Coronary artery (tissue), 2 donors: ENCODE measurements at regions not wholly inside any gene's neighbourhood (a gene's known extent, or its start where the extent isn't known, plus 50 kb on each side); places are given as distances from the start of the nearest gene placed in this dataset.

ENCODE experiments used
- DNase-seq: peaks from one replicate; pipeline ENCODE4 v3.0.0-alpha.2; 2017; ENCODE audit warnings: low spot score
- H3K27ac ChIP-seq, 2 donors: fragments of 200-600 bp; sonication (generic); one replicate each; pipeline ENCODE4 v1.5.1; 2016 to 2019
- H3K4me3 ChIP-seq: fragments of 200-600 bp; sonication (generic); 2 replicates; pipeline ENCODE4 v1.5.1; 2016; ENCODE audit warnings: mild to moderate bottlenecking, moderate library complexity
- CTCF ChIP-seq: fragments of 200-600 bp; sonication (generic); IDR thresholded peaks from one replicate; pipeline ENCODE4 v1.5.1; 2019; ENCODE audit warnings: antibody characterized with exemption

- no peak for TF ChIP-seq CTCF
- no peak for DNase-seq
- no peak overlapping the region for H3K27ac ChIP-seq
- H3K4me3 ChIP-seq, result no peak overlapping the region
Observed at GRCh38 chr9:80632041-80632440, 1057.3 kb downstream of the TLE1 start.

- DNase-seq, result no peak
- no peak overlapping the region for H3K27ac ChIP-seq
- no peak for TF ChIP-seq CTCF
- H3K4me3 ChIP-seq, result no peak overlapping the region
Observed at GRCh38 chr9:80622508-80622907, 1050.7 kb downstream of the TLE4 start.

- no peak for DNase-seq
- no peak for TF ChIP-seq CTCF
- H3K4me3 ChIP-seq, result no peak overlapping the region
- no peak overlapping the region for H3K27ac ChIP-seq
Observed at GRCh38 chr9:80619356-80619755, 1047.6 kb downstream of the TLE4 start.

GRCh38 chr9:80615964-80616363 lies 1044.2 kb downstream of the TLE4 start:
- Histone ChIP-seq H3K27ac (no peak overlapping the region), H3K4me3 (no peak overlapping the region)
- DNase-seq, result no peak
- no peak for TF ChIP-seq CTCF

- Histone ChIP-seq H3K4me3 (no peak overlapping the region), H3K27ac (no peak overlapping the region)
- no peak for DNase-seq
- no peak for TF ChIP-seq CTCF
Observed at GRCh38 chr9:80605793-80606192, 1034.0 kb downstream of the TLE4 start.

GRCh38 chr9:80605129-80605528 lies 1033.4 kb downstream of the TLE4 start:
- no peak overlapping the region for H3K4me3 ChIP-seq
- no peak for DNase-seq
- no peak for TF ChIP-seq CTCF
- no peak overlapping the region for H3K27ac ChIP-seq

- no peak overlapping the region for H3K27ac ChIP-seq
- DNase-seq, result no peak
- TF ChIP-seq CTCF, result no peak
- H3K4me3 ChIP-seq, result no peak overlapping the region
Observed at GRCh38 chr9:80602291-80602690, 1030.5 kb downstream of the TLE4 start.
